RKO (cell line): ENCODE measurements at regions not wholly inside any gene's neighbourhood (a gene's known extent, or its start where the extent isn't known, plus 50 kb on each side); places are given as distances from the start of the nearest gene placed in this dataset.
"Not testable (repeated sequence)": the region's sequence is repeated elsewhere in the genome, so short reads cannot be mapped to it uniquely, and the experiment has no call there.

Experiments
- DNase-seq: peaks from one replicate; pipeline ENCODE4 v3.0.0-alpha.2; 2016; ENCODE audit warnings: low spot score

DNA sequence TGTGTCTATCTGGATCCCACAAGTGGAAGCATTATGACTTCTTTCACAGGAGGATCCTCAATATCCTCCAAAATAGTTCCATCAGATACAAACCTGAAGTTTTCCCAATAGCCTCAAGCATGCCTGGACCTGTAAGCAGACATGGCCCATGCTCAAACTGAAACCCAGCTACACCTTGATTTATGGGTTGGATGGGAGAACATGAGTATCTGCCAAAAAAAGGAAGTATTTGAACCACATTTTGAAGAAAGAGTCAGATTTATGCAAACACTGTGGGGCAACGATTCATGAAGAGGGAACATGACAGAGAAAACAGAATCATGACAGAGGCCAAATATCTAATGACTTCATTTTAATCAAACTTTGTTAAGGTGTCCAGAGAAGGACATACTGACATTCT, 351.0 kb upstream of the NFIA start:
- no peak for DNase-seq

DNA sequence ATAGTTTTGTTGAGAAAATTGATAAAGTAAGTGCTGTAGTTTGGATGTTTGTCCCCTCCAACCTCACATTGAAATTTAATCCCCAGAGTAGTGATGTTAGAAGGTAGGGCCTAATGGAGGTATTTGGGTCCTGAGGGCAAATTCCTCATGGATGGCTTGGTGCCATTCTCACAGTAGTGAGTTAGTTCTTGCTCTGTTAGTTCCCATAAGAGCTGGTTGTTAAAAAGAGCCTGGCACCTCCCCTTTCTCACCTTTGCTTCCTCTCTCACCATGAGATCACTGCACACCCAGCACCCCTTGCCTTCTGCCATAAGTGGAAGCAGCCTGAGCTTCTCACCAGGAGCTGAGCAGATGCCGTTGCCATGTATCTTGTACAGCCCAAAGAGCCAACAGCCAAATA, 354.8 kb upstream of the NFIA start:
- no peak for DNase-seq

DNA sequence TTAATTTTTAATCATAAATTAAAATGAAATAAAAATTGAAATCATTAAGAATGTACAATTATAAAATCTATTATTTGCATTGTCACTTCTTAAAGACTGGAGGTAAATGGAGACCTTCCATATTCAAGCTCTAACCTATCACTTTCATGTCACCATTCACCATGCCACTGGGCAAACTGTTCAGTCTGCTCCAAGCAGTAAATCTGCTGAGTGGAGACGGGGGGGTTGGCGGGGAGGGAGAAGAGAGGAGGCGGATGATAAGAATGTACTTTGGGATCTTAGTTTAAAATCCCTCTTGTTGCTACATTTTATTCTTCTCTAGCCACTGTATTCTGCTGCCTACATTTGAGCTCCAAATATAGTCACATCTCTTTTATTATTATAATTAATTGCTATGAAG, 365.9 kb upstream of the NFIA start:
- DNase-seq, result no peak

DNA sequence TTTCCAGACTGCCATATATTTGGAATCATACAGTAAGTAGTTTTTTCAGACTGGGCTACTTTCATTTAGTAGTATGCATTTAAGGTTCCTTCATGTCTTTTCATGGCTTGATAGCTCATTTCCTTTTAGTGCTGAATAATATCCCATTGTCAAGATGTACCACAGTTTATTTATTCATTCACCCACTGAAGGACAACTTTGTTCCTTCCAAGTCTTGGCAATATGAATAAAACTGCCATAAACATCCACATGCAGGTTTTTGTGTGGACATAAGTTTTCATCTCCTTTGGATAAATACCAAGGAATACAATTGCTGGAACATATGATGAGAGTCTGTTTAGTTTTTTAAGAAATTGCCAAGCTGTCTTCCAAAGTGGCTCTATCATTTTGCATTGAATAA, 366.4 kb upstream of the NFIA start:
- DNase-seq, result no peak

DNA sequence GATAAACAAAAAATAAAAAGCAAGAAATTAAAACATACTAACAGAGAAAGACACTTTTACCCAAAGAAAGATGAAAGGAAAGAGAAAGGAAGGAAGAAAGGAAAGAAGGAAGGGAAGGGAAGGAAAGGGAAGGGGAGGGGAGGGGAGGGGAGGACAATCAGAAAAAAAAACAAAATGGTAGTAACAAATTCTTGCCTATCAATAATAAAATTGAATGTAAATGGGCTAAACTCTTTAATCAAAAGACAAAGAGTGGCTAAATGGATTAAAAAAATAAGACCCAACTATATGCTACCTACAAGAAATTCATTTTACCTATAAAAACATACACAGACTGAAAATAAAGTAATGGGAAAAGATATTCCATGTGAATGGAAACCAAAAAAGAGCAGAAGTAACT, 372.9 kb upstream of the NFIA start:
- DNase-seq, result no peak

DNA sequence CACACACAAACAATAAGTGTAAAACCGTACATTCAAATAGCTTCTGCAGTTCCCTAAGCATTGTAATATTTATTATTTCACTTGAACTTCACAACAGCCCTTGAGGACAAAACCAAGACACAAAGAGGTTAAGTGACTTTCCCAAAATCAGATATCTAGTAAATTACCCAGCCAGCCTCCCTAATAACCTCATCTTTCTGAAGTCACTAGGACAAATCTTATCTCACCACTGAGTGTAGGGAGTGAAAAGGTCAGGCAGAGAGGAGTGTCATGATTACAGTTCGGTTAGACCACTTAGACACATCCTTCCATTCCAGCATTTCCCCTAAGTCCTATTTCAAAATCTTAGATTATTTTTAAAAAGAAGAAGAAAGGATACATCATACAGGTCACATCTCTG, 377.3 kb upstream of the NFIA start:
- DNase-seq, result no peak

DNA sequence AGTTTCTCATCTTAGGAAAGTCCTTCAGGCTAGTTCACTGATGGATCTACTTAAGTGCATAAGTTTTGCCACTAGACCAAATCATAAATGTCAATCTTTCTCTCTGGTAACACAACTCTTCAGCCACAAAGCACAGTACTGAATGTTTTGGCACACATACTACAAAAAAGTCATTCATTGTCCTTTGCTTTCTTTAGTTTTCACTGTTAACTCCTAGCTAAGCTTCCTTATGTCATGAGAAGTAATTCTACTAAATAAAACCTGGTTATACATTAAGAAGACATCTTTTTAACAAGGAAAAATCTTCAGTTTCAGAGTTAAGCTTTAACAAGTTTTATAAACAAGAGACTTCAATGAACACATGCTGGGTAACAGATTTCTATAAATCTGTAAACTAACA, 379.2 kb upstream of the NFIA start:
- no peak for DNase-seq

DNA sequence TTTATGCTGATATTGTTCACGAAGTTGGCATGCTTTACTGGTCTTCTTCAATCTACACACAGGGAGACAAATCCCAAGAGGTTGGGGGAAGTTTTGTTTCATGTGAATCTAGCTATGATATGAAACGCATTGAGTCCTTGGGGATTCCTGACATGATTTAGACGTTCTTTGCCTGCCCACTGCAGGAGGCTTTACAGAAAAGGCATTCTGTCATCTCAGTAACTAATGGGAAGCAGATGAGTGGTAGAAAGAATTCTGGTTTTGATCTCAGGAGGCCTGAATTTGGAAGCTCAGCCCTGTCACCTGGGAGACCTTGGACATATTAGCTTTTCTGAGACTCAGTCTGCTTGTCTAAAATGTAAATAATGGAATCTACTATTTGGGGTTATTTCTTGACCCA, 383.0 kb upstream of the NFIA start:
- DNase-seq, result no peak

DNA sequence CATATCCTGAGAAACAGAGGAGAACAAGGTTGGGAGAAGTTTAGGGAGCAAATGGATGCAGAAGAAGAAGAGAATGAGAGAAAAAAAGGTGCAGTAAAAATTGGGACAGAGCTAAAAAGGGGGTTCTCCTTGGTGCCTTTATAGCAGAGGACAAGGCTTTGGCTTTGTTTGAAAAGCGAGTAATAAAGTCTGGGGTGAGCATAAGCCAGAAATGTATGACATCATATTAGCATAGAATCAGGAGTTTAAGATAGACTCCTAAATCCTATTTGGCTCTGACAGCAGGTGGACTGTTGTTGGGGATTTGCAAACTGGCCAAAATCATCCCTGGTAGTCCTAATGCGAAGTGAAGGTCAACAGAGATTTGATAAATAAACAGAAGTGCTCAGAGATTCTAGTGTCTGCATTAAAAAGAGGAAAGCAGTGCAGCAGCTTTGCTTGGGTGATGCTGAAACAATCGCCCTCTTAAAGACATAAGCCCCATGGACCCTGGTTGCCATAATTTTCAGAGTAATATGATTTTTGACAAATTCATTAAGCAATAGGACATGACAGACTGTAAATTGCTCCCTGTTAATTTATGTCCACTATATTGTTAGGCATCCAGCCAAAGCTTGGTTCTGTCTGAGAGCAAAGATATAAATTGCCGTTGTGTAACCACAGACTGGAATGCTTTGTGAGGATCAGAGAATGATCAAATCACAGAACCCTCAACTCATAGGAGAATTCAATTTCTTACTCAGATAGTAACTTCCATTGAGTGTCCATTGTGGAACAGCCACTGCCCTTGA, 385.0 kb upstream of the NFIA start:
- no peak for DNase-seq

DNA sequence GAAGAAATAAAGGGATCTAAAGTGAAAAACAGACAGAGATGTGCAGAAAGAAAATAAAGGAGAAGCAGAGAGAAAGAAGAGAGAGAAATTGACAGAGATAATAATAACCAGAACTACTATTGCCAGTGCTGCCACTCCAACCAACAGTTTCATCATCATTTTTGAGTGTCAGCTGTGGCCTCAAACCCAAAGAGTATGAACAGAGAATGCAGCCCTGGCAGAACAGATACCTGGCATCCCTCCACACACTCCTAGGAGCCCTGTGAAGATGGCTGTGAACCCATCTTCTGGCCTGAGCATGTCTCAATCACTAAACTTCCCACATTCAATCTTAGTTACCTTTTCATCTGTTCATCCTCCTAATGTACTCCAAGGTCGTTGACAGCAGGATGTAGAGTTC, 385.8 kb upstream of the NFIA start:
- no peak for DNase-seq

DNA sequence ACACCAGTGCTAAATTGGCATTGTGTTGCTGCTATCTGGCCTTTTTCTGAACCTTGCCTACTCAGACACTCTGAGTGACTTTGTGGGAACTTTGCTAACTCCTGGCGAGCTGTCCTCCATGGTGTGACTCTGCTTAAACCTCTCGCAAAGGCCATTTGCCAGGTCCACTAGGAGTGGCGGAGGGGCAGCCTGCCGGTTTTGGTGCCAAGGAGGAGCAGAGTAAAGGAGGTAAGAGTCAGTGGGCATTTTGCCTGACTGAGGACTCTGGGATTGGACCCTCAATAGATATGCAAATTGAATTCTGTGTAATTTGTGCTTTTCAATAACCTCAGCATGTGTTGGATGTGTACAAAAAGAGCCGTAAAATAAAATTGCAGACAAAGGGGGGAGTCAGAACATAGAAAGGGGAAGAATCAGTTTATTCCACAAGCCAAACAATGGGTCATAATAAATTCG, 386.6 kb upstream of the NFIA start:
- no peak for DNase-seq

DNA sequence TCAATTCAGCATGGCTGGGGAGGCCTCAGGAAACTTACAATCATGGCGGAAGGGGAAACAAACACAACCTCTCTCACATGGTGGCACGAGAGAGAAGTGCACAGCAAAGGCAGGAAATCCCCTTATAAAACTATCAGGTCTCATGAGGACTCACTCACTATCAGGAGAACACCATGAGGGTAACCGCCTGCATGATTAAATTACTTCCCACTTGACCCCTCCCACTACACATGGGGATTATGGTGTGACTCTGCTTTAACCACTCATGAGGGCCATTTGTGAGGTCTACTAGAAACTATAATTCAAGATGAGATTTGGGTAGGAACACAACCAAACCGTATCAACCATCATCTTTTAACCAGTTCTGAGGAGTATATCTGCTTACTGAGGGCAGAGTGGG, 387.4 kb upstream of the NFIA start:
- DNase-seq, result no peak

DNA sequence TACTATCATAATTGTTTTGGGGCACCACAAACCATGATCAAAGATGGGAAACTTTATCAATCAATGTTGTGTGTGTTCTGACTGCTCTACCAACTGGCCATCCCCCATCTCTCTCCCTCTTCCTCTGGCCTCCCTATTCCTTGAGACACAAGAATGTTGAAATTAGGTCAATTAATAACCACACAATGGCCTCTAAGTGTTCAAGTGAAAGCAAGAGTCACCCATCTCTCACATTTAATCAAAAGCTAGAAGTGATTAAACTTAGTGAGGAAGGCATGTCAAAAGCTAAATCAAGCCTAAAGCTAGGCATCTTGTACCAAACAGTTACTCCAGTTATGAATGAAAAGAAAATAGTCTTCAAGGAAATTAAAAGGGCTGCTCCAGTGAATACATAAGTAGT, 390.3 kb upstream of the NFIA start:
- DNase-seq, result no peak

DNA sequence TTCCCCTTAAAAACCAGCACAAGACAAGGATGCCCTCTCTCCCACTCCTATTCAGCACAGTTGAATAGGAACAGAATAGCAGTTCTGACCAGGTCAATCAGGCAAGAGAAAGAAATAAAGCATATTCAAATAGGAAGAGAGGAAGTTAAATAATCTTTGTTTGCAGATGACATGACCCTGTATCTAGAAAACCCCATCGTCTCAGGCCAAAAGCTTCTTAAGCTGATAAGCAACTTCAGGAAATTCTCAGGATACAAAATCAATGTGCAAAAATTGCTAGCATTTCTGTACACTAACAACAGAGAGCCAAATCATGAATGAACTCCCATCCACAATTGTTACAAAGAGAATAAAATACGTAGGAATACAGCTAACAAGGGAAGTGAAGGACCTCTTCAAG, 394.1 kb upstream of the NFIA start:
- not testable (repeated sequence) for DNase-seq

DNA sequence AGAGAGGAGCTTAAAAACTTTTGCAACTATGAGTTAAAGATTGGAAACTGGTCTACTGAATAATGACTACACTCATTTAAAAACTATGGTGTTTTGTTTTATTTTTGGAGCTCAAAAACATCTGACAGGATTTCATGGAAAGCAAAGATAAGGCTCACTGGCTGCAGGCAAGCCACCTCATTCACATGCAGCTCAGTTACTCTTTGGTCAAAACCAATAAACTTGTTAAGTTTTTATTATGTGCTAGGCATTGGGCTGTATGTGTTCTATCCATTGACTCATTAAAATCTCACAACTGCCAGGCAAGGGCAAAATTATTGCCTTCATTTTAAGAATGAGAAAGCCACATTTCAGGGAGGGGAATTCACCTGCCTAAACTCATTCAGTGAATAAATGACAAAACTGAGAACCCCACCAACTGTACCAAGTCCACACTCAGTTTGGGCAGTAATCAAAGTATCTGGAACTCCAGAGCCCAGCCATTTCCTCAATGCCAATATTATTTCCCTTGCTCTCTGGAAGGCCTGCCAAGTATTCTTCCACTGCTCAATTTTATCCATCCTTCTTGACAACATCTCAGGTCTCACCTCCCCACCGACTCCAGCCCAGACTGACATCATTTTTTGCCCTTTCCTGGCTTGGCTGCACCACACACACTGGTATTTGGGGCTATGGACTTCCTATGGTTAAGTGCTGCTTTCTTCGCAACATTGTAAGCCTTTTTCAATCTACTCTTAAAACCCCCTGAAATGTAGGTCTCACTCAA, 401.1 kb upstream of the NFIA start:
- DNase-seq, result no peak

DNA sequence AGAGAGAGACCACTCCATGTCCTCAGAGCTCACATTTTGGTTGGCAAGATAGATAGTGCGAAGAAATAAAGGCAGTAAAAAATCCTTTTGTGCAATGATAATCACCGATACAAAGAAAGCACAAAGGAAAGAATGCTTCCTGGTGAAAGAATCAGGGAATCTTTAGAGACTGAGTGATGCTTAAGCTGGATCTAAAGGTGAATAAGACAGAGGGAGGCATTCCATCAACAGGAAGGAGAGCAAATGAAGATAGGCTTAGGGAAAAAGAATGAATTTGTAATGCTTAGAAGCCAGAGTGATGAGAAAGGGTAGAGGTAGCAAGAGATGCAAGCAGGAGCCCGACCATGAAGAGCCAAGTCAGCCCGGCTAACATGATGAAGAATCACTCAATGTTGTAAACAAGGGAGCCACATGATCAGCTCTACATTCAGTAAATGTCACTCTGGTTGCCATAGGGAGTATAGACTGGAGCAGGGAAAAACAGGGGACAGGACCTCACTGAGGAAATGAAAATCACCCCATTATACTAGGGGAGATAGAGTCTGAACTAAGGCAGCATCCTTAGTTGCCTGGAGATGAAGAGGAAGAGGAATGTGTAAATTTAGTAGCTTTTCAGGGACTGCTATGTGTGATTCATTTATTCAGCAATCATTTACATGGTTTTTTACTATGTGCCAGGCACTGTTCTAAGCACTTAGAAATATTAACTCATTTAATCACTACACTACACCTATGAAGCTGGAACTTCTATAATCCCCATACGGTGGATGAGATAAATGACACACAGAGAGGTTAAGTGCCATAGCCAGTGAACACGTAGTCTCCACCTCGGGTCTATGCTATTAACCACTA, 402.6 kb upstream of the NFIA start:
- no peak for DNase-seq

DNA sequence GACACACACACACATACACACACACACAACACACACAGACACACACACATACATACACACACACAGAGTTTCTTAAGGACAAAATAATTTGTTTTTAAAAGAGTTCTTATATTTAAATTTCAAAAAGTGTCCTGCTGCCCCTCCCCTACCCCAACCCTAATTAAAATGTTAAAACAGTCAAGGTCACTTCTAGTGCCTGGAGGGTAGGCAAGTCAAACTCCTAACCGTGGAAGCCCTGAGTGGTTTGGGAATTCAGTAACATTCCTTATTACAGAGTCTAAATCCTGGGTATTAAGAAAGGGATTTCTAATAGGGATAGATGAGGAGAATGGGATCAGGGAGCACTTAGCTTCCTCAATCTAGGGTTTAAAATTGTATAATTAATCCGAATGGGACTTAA, 403.6 kb upstream of the NFIA start:
- no peak for DNase-seq

DNA sequence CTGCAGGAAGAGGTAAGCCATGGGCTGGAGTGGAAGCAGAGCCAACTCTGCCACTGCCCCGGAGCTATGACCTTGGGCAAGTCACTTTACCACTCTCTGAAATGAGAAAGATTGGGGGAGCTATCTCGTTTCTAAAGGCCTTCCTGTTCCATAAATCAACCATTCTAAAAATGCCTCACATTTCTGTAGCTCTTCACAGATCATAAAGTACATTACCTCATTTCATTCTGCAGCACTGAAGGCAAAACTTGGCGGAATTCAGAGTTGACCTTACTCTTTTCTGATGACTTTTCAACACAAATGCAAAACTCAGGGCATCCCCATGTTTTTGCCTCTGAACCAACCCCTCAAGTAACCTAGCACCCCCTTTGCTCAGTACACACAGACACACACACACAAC, 404.0 kb upstream of the NFIA start:
- no peak for DNase-seq

DNA sequence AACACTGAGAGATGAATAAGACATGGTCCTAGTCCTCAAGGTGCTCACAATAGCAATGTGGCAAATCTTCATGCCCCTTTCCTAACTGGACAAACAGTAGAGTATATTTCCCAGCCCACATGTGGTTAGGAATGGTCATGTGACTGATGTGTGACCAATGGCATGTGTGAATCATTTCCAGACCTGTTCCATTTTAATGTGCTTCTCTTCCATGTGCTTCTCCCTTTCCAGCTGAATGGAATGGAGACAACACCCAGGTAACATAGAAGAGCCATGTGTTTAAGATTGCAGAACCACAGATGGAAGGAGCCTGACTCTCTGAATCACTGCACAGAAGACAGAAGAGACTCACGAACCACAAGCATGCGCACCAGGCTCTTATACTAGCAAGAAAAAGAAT, 409.9 kb upstream of the NFIA start:
- DNase-seq, result no peak

DNA sequence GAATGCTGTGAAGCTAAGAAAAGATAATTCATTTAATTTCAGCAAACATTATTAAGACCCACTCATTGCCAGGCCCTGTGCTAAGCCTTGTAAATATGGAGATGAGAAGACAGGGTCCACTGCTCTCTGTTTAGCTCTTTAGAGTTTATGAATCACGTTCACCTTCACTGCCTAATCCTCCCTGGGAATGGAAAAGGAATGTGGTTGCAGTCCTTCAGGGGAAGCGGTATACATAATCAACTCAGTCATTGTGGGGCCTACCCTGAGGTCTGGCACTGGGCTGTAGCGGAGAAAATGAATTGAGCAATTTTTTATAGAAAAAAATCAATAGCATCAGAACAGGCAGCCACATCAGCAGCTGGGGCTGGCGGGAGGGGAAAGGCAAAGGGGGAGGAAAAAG, 412.1 kb upstream of the NFIA start:
- DNase-seq, result no peak

DNA sequence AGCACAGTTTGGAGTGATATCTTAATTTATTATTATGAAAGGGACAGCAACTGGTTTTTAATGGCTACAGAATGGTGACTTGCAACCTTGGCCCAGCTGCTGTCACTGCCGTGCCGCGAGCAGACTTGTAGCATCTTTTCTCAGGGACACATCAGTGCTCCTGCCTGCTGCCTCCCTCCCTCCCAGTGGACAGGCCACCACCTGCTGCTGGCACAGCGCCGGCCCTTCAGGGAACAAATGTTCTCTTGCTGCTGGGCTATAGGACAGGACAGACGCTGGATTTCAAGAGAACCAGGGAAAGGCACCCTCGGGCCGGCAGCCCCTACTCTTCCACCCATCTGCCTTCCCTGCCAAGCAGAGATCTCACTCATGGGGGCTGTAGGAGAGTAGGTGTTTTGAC, 413.8 kb upstream of the NFIA start:
- DNase-seq, result no peak

DNA sequence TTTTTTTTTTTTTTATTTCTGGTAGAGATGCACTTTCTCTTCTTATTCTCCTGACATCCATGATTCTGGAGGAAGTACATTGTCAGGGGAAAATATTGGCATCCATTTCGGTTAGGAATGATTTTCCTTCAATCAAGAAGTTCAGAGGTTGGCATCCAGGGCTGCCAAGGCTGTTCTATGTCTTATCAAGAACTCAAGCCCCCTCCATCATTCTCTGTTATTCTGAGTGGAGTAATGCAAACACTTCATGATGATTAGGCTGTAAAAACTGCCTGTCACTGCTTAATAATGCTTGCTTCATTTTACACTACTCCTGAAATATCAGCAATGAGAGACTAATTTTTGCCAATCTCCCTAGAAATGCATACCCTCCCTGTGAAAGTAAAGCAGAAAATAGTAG, 417.1 kb upstream of the NFIA start:
- DNase-seq, result no peak

DNA sequence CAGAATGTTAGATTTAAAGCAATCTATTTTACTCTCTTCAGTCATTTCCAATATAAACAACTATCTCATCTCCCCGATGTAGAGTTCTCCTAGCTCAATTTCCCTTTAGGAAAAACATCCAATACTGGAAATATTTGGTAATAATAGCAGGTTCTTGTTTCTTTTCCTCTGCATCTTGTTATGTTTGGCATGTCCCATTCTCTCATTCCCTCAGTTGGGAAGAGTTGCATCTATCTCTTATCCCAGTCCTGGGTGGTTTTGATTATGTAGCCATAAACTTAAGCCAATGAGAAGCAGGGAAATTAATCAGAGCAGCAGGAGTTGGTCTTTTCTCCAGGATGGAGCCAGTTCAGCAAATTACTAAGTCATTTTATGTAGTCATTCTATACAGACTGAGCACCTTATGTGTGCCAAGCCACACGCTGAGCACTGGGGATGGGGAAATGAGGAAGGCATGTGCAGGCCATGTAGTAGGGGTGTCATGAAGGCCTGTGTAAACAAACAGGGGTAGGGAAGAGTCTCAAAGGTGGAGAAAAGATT, 418.2 kb upstream of the NFIA start:
- DNase-seq, result no peak
